ENCODE measurements at regions not wholly inside any gene's neighbourhood (a gene's known extent, or its start where the extent isn't known, plus 50 kb on each side); places are given as distances from the start of the nearest gene placed in this dataset.

DNA sequence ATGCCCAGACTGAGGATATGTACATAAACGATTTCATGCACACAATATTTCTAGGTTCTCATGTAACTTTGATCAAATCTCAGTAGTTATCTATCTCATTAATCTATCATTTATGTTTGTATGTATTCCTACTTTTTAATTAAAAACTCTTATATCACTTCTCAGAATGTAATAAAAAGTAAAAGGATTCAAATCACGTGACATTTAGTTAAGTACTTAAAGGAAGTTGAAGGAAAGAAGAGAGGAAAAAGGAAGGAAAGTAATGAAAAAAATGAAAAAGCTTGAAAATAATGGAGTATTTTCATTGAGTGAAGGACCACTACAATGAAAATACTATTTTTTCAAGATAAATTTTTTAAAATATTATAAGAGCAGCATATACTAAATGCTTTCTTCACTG, 535.3 kb downstream of the PRDM9 start:
- DNase-seq (ENCODE audit: low read depth), result no peak
- TF ChIP-seq, protein P1, sequence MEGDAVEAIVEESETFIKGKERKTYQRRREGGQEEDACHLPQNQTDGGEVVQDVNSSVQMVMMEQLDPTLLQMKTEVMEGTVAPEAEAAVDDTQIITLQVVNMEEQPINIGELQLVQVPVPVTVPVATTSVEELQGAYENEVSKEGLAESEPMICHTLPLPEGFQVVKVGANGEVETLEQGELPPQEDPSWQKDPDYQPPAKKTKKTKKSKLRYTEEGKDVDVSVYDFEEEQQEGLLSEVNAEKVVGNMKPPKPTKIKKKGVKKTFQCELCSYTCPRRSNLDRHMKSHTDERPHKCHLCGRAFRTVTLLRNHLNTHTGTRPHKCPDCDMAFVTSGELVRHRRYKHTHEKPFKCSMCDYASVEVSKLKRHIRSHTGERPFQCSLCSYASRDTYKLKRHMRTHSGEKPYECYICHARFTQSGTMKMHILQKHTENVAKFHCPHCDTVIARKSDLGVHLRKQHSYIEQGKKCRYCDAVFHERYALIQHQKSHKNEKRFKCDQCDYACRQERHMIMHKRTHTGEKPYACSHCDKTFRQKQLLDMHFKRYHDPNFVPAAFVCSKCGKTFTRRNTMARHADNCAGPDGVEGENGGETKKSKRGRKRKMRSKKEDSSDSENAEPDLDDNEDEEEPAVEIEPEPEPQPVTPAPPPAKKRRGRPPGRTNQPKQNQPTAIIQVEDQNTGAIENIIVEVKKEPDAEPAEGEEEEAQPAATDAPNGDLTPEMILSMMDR (IDR thresholded peaks at IDR 0.05; ENCODE audit: insufficient read depth, low read depth, low read length), result no peak
- Histone ChIP-seq H3K27me3 (ENCODE audit: control insufficient read depth, insufficient read depth, low read length) (no peaks in the 10 kb centered on the region), H3K4me3 (ENCODE audit: low read depth, low read length) (no peak overlapping the region), H3K36me3 (ENCODE audit: control insufficient read depth, insufficient read depth, low read length) (no peaks in the 10 kb centered on the region)
- ChIA-PET CTCF (no interaction called here), POLR2A (no interaction called here)

DNA sequence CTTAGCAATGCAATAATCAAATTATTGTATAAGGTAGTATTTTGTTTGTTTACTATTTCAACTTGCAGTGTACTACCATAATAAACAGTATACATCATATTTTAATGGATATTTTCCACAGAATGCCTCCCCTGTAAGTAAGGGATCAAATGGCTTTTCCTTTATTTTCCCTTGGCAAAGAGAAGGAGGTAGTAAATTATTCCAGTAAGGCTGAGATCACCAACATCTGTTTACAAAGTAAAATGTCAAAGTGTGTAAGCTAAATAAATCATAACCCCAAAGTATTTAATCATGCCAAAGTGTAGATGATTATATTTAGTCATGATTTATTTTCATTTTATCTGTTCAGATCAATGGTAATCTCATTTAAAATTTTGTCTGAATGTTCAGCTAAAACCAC, 537.6 kb downstream of the PRDM9 start:
- POLR2A ChIA-PET, result no interaction called here
- TF ChIP-seq, protein P1 (IDR thresholded peaks at IDR 0.05; ENCODE audit: insufficient read depth, low read depth, low read length), result no peak
- no peaks in the 10 kb centered on the region for H3K36me3 ChIP-seq (ENCODE audit: control insufficient read depth, insufficient read depth, low read length)
- CTCF ChIA-PET, result no interaction called here
- no peak for DNase-seq (ENCODE audit: low read depth)
- no peaks in the 10 kb centered on the region for H3K27me3 ChIP-seq (ENCODE audit: control insufficient read depth, insufficient read depth, low read length)
- no peak overlapping the region for H3K4me3 ChIP-seq (ENCODE audit: low read depth, low read length)

DNA sequence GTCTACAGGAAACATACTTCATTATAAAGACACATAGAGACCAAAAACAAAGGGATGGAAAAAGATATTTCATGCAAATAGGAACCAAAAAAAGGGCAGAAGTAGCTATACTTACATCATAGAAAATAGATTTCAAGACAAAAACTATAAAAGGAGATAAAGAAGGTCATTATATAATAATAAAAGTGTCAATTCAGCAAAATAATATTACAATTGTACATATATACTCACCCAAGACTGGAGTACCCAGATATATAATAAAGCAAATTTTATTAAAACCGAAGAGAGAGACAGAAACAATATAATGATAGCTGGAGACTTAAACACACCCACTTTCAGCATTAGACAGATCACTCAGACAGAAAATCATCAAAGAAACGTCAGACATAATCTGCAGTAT, 546.3 kb downstream of the PRDM9 start:
- no peaks in the 10 kb centered on the region for H3K36me3 ChIP-seq (ENCODE audit: control insufficient read depth, insufficient read depth, low read length)
- TF ChIP-seq, protein P1 (IDR thresholded peaks at IDR 0.05; ENCODE audit: insufficient read depth, low read depth, low read length), result no peak
- no peaks in the 10 kb centered on the region for H3K27me3 ChIP-seq (ENCODE audit: control insufficient read depth, insufficient read depth, low read length)
- H3K4me3 ChIP-seq (ENCODE audit: low read depth, low read length), result no peak overlapping the region
- POLR2A ChIA-PET, result no interaction called here
- no peak for DNase-seq (ENCODE audit: low read depth)
- CTCF ChIA-PET, result no interaction called here

DNA sequence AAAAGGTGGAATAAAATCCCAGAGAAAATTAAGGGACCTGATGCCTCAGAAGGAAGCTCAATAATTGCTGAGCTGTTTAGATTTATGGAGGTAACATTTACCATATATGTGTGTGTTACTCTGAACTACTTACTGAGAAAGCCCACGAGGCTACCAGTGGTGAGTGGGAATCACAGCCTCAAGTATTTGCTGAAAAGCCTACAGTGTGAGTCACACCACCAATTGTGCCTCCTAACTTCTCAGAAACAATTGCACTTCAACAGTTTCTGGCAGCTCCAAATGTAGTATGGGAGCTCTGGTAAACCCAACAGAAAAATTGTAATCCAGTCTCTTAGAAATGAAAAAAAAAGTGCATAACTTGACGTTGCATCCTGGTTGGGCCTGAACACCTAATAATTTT, 551.6 kb downstream of the PRDM9 start:
- TF ChIP-seq, protein P1 (IDR thresholded peaks at IDR 0.05; ENCODE audit: insufficient read depth, low read depth, low read length), result no peak
- DNase-seq (ENCODE audit: low read depth), result no peak
- H3K4me3 ChIP-seq (ENCODE audit: low read depth, low read length), result no peak overlapping the region
- CTCF ChIA-PET, result no interaction called here
- H3K27me3 ChIP-seq (ENCODE audit: control insufficient read depth, insufficient read depth, low read length), result no peaks in the 10 kb centered on the region
- POLR2A ChIA-PET, result no interaction called here
- H3K36me3 ChIP-seq (ENCODE audit: control insufficient read depth, insufficient read depth, low read length), result no peaks in the 10 kb centered on the region

DNA sequence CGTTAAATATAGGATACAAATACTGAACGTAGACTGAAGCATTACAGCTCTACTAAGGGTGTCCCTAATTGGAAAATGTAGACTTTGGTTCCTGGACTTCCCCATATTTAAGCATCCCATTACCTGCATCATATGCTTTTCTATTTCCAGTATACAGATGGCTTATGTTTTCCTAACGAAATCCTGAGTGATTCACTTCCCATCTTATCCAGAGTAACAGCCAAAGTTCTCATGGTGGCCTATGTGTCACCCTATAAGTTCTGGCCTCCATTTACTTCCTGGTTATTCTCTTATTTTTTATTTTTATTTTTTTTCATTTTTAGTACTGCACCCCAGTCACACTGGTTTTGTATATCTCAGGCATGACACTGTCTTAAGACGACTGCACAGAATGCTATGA, 552.3 kb downstream of the PRDM9 start:
- ChIA-PET CTCF (no interaction called here), POLR2A (no interaction called here)
- TF ChIP-seq, protein P1 (IDR thresholded peaks at IDR 0.05; ENCODE audit: insufficient read depth, low read depth, low read length), result no peak
- Histone ChIP-seq H3K36me3 (ENCODE audit: control insufficient read depth, insufficient read depth, low read length) (no peaks in the 10 kb centered on the region), H3K4me3 (ENCODE audit: low read depth, low read length) (no peak overlapping the region), H3K27me3 (ENCODE audit: control insufficient read depth, insufficient read depth, low read length) (no peaks in the 10 kb centered on the region)
- DNase-seq (ENCODE audit: low read depth), result no peak
